IMR-90 (cell line): ENCODE measurements at regions not wholly inside any gene's neighbourhood (a gene's known extent, or its start where the extent isn't known, plus 50 kb on each side); places are given as distances from the start of the nearest gene placed in this dataset.

Source experiments
- ATAC-seq: fragments of 200-7000 bp; cut with Tn5 transposase; 2 replicates; pipeline ENCODE4 v1.9.1; 2020; ENCODE audit warnings: low read depth, mild to moderate bottlenecking, moderate library complexity
- BruUV-seq: library from RNA; stranded (reverse); fragments of 400-500 nt; replicated peaks from 2 replicates; lab custom pipeline; 2021; lab: Mats Ljungman, UMichigan
- CTCF ChIA-PET: fragments of 300-600 bp; formaldehyde crosslinking; extraction: SDS; loops from one replicate; lab custom pipeline; 2021; ENCODE audit warnings: antibody characterized with exemption; lab: Yijun Ruan, JAX
- POLR2A ChIA-PET: fragments of 300-600 bp; sonication (Branson Sonifier 250); formaldehyde crosslinking; loops from one replicate; lab custom pipeline; 2022; ENCODE audit warnings: antibody characterized with exemption; ENCODE audit not compliant: unreplicated experiment; lab: Charles Lee
- DNase-seq: peaks from one replicate; pipeline ENCODE4 v3.0.0; 2013
- H2AFZ ChIP-seq: replicated peaks from 2 replicates; pipeline ENCODE3; 2013; ENCODE audit warnings: low read length, mild to moderate bottlenecking; ENCODE audit not compliant: poor library complexity
- H2AK5ac ChIP-seq: 2 replicates; pipeline ENCODE4 v1.6.1; 2013; ENCODE audit warnings: low read depth, low read length, inconsistent platforms
- H2AK9ac ChIP-seq: replicated peaks from 2 replicates; pipeline ENCODE3; 2013; ENCODE audit warnings: mild to moderate bottlenecking, low read depth, low read length, moderate library complexity; ENCODE audit not compliant: poor library complexity
- H2BK120ac ChIP-seq: 2 replicates; pipeline ENCODE4 v1.6.1; 2013; ENCODE audit warnings: low read depth, low read length, inconsistent platforms
- H2BK15ac ChIP-seq: 3 replicates; pipeline ENCODE4 v1.6.1; 2013; ENCODE audit warnings: low read depth, low read length, inconsistent platforms
- H2BK20ac ChIP-seq: 2 replicates; pipeline ENCODE4 v1.6.1; 2013; ENCODE audit warnings: low read depth, mild to moderate bottlenecking, inconsistent platforms, low read length, moderate library complexity
- H2BK5ac ChIP-seq: 2 replicates; pipeline ENCODE4 v1.6.1; 2013; ENCODE audit warnings: mild to moderate bottlenecking, low read depth, low read length, inconsistent platforms; ENCODE audit not compliant: poor library complexity, severe bottlenecking
- H3K14ac ChIP-seq: replicated peaks from 2 replicates; pipeline ENCODE4 v1.6.1; 2013; ENCODE audit warnings: low read depth, low read length, inconsistent platforms
- H3K18ac ChIP-seq: 2 replicates; pipeline ENCODE4 v1.6.1; 2013; ENCODE audit warnings: low read depth, low read length, control low read depth
- H3K23ac ChIP-seq: 2 replicates; pipeline ENCODE4 v1.6.1; 2013; ENCODE audit warnings: low read depth, low read length, inconsistent platforms
- H3K27ac ChIP-seq: 2 replicates; pipeline ENCODE4 v1.5.1; 2013; ENCODE audit warnings: mild to moderate bottlenecking, control low read depth, low read length; ENCODE audit not compliant: insufficient read depth
- H3K27me3 ChIP-seq: 2 replicates; pipeline ENCODE4 v1.6.1; 2013; ENCODE audit warnings: low read length; ENCODE audit not compliant: control insufficient read depth, insufficient read depth
- H3K36me3 ChIP-seq: 2 replicates; pipeline ENCODE4 v1.6.1; 2013; ENCODE audit warnings: low read length, mixed read lengths; ENCODE audit not compliant: control insufficient read depth, insufficient read depth
- H3K4ac ChIP-seq: 2 replicates; pipeline ENCODE4 v1.6.1; 2013; ENCODE audit warnings: low read depth, low read length, inconsistent platforms
- H3K4me1 ChIP-seq: 2 replicates; pipeline ENCODE4 v1.6.1; 2013; ENCODE audit warnings: low read length, mixed read lengths; ENCODE audit not compliant: control insufficient read depth, insufficient read depth
- H3K4me2 ChIP-seq: 2 replicates; pipeline ENCODE4 v1.6.1; 2013; ENCODE audit warnings: low read depth, mild to moderate bottlenecking, control low read depth, low read length, moderate library complexity
- H3K4me3 ChIP-seq: 2 replicates; pipeline ENCODE4 v1.5.1; 2013; ENCODE audit warnings: low read depth, mild to moderate bottlenecking, control low read depth, low read length, moderate library complexity; ENCODE audit not compliant: insufficient read depth
- H3K56ac ChIP-seq: 2 replicates; pipeline ENCODE4 v1.6.1; 2013; ENCODE audit warnings: low read length, inconsistent platforms; ENCODE audit not compliant: insufficient read depth; ENCODE audit errors: extremely low read depth
- H3K79me1 ChIP-seq, 2 experiments: 2 replicates each; pipeline ENCODE4 v1.6.1; 2013; ENCODE audit warnings: low read length in 2 of 2, inconsistent platforms in 1 of 2, low read depth in 1 of 2
- H3K9ac ChIP-seq: 2 replicates; pipeline ENCODE4 v1.6.1; 2013; ENCODE audit warnings: low read depth, low read length, control low read depth
- H3K9me1 ChIP-seq: 2 replicates; pipeline ENCODE4 v1.6.1; 2013; ENCODE audit warnings: low read length, inconsistent platforms; ENCODE audit not compliant: insufficient read depth
- H3K9me3 ChIP-seq: 2 replicates; pipeline ENCODE4 v1.6.1; 2013; ENCODE audit warnings: low read length; ENCODE audit not compliant: control insufficient read depth, insufficient read depth
- H4K20me1 ChIP-seq: 2 replicates; pipeline ENCODE4 v1.6.1; 2013; ENCODE audit warnings: low read length, inconsistent platforms; ENCODE audit not compliant: insufficient read depth
- H4K5ac ChIP-seq: 2 replicates; pipeline ENCODE4 v1.6.1; 2013; ENCODE audit warnings: mild to moderate bottlenecking, low read depth, low read length, control low read depth
- H4K8ac ChIP-seq, 2 experiments: 2 replicates each; pipeline ENCODE4 v1.6.1; 2013; ENCODE audit warnings: low read depth in 2 of 2, low read length in 2 of 2, control low read depth in 1 of 2, inconsistent platforms in 1 of 2
- H4K91ac ChIP-seq: 2 replicates; pipeline ENCODE4 v1.6.1; 2013; ENCODE audit warnings: low read depth, low read length, inconsistent platforms; ENCODE audit not compliant: insufficient read depth
- BHLHE40 ChIP-seq: fragments of 150-350 bp; IDR thresholded peaks from 2 replicates; pipeline ENCODE4 v1.6.1; 2016; ENCODE audit warnings: mild to moderate bottlenecking, low read depth, low read length
- CHD1 ChIP-seq: IDR thresholded peaks from 2 replicates; pipeline ENCODE4 v1.6.1; 2012; ENCODE audit warnings: low read depth, low read length, improper control_type of control experiment
- MXI1 ChIP-seq: IDR thresholded peaks from 2 replicates; pipeline ENCODE4 v1.6.1; 2012; ENCODE audit warnings: low read depth, mild to moderate bottlenecking, low read length, moderate library complexity, borderline replicate concordance
- NFE2L2 ChIP-seq: fragments of 150-350 bp; IDR thresholded peaks from 2 replicates; pipeline ENCODE4 v1.6.1; 2016; ENCODE audit warnings: low read depth, mild to moderate bottlenecking, low read length
- SMC3 ChIP-seq: fragments of 150-350 bp; IDR thresholded peaks from 2 replicates; pipeline ENCODE4 v1.6.1; 2016; ENCODE audit warnings: low read depth, mild to moderate bottlenecking, antibody characterized with exemption, low read length, moderate library complexity
- WGBS, 2 experiments: methylation state at CpG; one replicate each; pipeline versions ENCODE4 v1.1.5 to v1.1.7; 2013; ENCODE audit warnings: missing lambda C conversion rate in 2 of 2; ENCODE audit not compliant: insufficient read length in 1 of 2; ENCODE audit errors: extremely low coverage in 2 of 2; 5-methylcytosine and 5-hydroxymethylcytosine counted together
- dilution Hi-C: fragments of 300-500 bp; cut with HindIII; formaldehyde crosslinking; loops from one replicate; pipeline ENCODE4 v1.14.3; 2018; ENCODE audit warnings: low sequenced_read_pairs; ENCODE audit not compliant: unreplicated experiment
- in situ Hi-C: fragments of 300-500 bp; cut with MboI; formaldehyde crosslinking; loops from 3 replicates; pipeline ENCODE4 v1.14.3; 2019; ENCODE audit warnings: low sequenced_read_pairs, inconsistent platforms, mixed read lengths
- intact Hi-C: fragments of 100-400 bp; cut with micrococcal nuclease; formaldehyde crosslinking; loops from 2 replicates; pipeline ENCODE4 v1.10.0; 2022
- TF ChIP-seq, protein P1 (sequence below): conservative IDR thresholded peaks from 2 replicates; pipeline ENCODE4 v1.5.1; 2012; ENCODE audit warnings: mild to moderate bottlenecking, low read depth, low read length, improper control_type of control experiment

- Histone ChIP-seq H3K56ac (no peak overlapping the region), H3K4ac (no peak overlapping the region), H3K27me3 (no peaks in the 10 kb centered on the region), H3K18ac (no peak overlapping the region), H3K9me3 (no peaks in the 10 kb centered on the region), H3K27ac (no peak overlapping the region), H3K4me2 (no peak overlapping the region), H2BK15ac (no peak overlapping the region), H2BK20ac (no peak overlapping the region), H3K36me3 (no peaks in the 10 kb centered on the region), H3K4me1 (no peaks in the 10 kb centered on the region), H2AFZ (no peak overlapping the region), H3K14ac (no peak overlapping the region), H3K9me1 (no peaks in the 10 kb centered on the region), H4K8ac (no peak overlapping the region), H2BK5ac (no peak overlapping the region), H4K5ac (no peak overlapping the region), H2AK9ac (no peak overlapping the region), H4K91ac (no peak overlapping the region), H3K23ac (no peak overlapping the region), H3K4me3 (no peak overlapping the region), H2BK120ac (no peak overlapping the region), H2AK5ac (no peak overlapping the region), H3K79me1 (no peaks in the 10 kb centered on the region), H3K9ac (no peak overlapping the region), H4K20me1 (no peaks in the 10 kb centered on the region)
- ChIA-PET POLR2A (no interaction called here), CTCF (no interaction called here)
- intact Hi-C loops = no loop called here
- TF ChIP-seq, protein P1, sequence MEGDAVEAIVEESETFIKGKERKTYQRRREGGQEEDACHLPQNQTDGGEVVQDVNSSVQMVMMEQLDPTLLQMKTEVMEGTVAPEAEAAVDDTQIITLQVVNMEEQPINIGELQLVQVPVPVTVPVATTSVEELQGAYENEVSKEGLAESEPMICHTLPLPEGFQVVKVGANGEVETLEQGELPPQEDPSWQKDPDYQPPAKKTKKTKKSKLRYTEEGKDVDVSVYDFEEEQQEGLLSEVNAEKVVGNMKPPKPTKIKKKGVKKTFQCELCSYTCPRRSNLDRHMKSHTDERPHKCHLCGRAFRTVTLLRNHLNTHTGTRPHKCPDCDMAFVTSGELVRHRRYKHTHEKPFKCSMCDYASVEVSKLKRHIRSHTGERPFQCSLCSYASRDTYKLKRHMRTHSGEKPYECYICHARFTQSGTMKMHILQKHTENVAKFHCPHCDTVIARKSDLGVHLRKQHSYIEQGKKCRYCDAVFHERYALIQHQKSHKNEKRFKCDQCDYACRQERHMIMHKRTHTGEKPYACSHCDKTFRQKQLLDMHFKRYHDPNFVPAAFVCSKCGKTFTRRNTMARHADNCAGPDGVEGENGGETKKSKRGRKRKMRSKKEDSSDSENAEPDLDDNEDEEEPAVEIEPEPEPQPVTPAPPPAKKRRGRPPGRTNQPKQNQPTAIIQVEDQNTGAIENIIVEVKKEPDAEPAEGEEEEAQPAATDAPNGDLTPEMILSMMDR = no peak
- no peak for TF ChIP-seq CHD1
- TF ChIP-seq BHLHE40 = no peak
- TF ChIP-seq NFE2L2 = no peak
- no peak for TF ChIP-seq MXI1
- TF ChIP-seq SMC3 = no peak
- DNase-seq (no peak), ATAC-seq (no peak)
- no CpG with 5 or more reads among the region's 3 CpGs for WGBS, 2 experiments
- dilution Hi-C loops = no loop called here
- in situ Hi-C loops = no loop called here
- BruUV-seq = no TSS peak
These were observed 158.0 kb downstream of the C7orf25 start for GRCh38 chr7:42753811-42754363.
